GDM1 (cell line): ENCODE measurements at regions not wholly inside any gene's neighbourhood (a gene's known extent, or its start where the extent isn't known, plus 50 kb on each side); places are given as distances from the start of the nearest gene placed in this dataset.
"Not testable (repeated sequence)": the region's sequence is repeated elsewhere in the genome, so short reads cannot be mapped to it uniquely, and the experiment has no call there.

Experiments used
- DNase-seq: peaks from one replicate; lab custom pipeline; 2025; lab: John Stamatoyannopoulos, UW

GRCh38 chr3:138890555-138891187, 55.9 kb upstream of the PIK3CB start:
- DNase-seq = peak; percentile 69

DNA sequence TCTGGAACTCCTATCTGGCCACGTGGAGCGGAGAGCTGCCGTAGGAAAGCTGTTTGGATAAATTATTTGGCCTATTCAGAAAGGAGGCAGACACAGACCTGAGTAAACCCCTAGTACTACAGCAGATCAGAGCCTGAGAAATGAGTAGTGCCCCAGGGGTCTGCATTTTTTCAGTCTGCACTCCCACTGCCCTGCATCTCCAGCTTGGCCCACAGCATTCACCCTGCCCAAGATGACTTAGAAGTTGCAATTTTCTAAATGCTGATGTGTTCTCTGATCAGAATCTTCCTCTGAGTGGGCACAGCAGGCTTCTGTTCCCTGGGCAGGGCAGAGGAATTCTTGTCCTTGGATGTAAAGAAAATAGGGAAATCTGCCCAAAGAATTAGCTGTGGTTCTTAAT, 55.1 kb upstream of the PIK3CB start:
- DNase-seq = no peak

- no peak for DNase-seq
These were observed 53.8 kb upstream of the PIK3CB start for GRCh38 chr3:138888560-138888959.

DNA sequence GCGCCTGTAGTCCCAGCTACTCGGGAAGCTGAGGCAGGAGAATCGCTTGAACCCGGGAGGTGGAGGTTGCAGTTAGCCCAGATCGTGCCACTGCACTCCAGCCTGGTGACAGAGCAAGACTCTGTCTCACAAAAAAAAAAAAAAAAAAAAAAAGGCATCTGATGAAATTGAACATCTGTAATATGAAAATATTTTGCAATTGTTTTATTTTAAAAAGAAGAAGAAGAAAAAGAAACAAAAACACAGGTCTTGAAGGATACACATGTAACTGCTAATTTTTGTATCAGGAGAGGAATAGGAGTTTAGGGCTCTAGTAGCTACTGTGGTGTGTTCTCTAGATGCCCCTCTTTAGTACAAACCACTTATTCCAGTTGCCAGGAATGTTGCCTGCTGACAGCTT, 51.4 kb upstream of the PIK3CB start:
- DNase-seq = not testable (repeated sequence)
